ENCODE measurements at regions not wholly inside any gene's neighbourhood (a gene's known extent, or its start where the extent isn't known, plus 50 kb on each side); places are given as distances from the start of the nearest gene placed in this dataset.

- no peak overlapping the region for H3K4me3 ChIP-seq (ENCODE audit: insufficient read depth in 1 of 2, low read depth in 1 of 2, low read length in 2 of 2)
- H3K36me3 ChIP-seq (ENCODE audit: control insufficient read depth in 1 of 2, insufficient read depth in 2 of 2, low read depth in 1 of 2, low read length in 2 of 2): no peaks in the 10 kb centered on the region
- no peak overlapping the region for H4K8ac ChIP-seq (ENCODE audit: low read length)
- H2BK120ac ChIP-seq (ENCODE audit: low read depth, low read length): no peak overlapping the region
- H2BK5ac ChIP-seq (ENCODE audit: low read depth, low read length, poor library complexity, severe bottlenecking): no peak overlapping the region
- no peaks in the 10 kb centered on the region for H3K9me3 ChIP-seq (ENCODE audit: control insufficient read depth, low read length)
- no peak overlapping the region for H4K91ac ChIP-seq (ENCODE audit: low read length)
- no peak overlapping the region for H2BK12ac ChIP-seq (ENCODE audit: low read length in 2 of 2)
- H3K9ac ChIP-seq (ENCODE audit: low read length): no peak overlapping the region
- H3K27me3 ChIP-seq (ENCODE audit: control insufficient read depth in 1 of 2, insufficient read depth in 1 of 2, low read length in 2 of 2): no peaks in the 10 kb centered on the region
- no peaks in the 10 kb centered on the region for H3K79me1 ChIP-seq (replicated peaks; ENCODE audit: low read length, poor library complexity, severe bottlenecking)
- H3K4me2 ChIP-seq (ENCODE audit: low read length, poor library complexity, severe bottlenecking): no peak overlapping the region
- no peak overlapping the region for H3K18ac ChIP-seq (ENCODE audit: low read depth in 1 of 2, low read length in 2 of 2)
- no peak overlapping the region for H3K23ac ChIP-seq (ENCODE audit: low read length in 2 of 2)
- H3K14ac ChIP-seq (ENCODE audit: low read length in 2 of 2): no peak overlapping the region
- peaks cover 3% of the 10 kb centered on the region for H3K4me1 ChIP-seq (ENCODE audit: control insufficient read depth, insufficient read depth, low read depth, low read length)
- DNase-seq: no peak
- H2AK5ac ChIP-seq (ENCODE audit: low read length, severe bottlenecking): no peak overlapping the region
- H3K4ac ChIP-seq (ENCODE audit: low read depth in 1 of 2, low read length in 2 of 2): no peak overlapping the region
- no peak overlapping the region for H3K27ac ChIP-seq (ENCODE audit: low read length, poor library complexity, severe bottlenecking)
- no peak overlapping the region for H2AFZ ChIP-seq (ENCODE audit: low read depth, low read length)
- H2BK15ac ChIP-seq (ENCODE audit: low read depth, poor library complexity, severe bottlenecking): no peak overlapping the region
Observed at GRCh38 chr3:117195034-117195433, 485.5 kb downstream of the TUSC7 start.

- Histone ChIP-seq H3K9ac (ENCODE audit: low read length) (no peak overlapping the region), H3K4me1 (ENCODE audit: control insufficient read depth, insufficient read depth, low read depth, low read length) (no peaks in the 10 kb centered on the region), H3K18ac (ENCODE audit: low read depth in 1 of 2, low read length in 2 of 2) (no peak overlapping the region), H2AK5ac (ENCODE audit: low read length, severe bottlenecking) (no peak overlapping the region), H2BK15ac (ENCODE audit: low read depth, poor library complexity, severe bottlenecking) (no peak overlapping the region), H3K4me2 (ENCODE audit: low read length, poor library complexity, severe bottlenecking) (no peak overlapping the region), H3K9me3 (ENCODE audit: control insufficient read depth, low read length) (no peaks in the 10 kb centered on the region), H3K4ac (ENCODE audit: low read depth in 1 of 2, low read length in 2 of 2) (no peak overlapping the region), H3K27me3 (ENCODE audit: control insufficient read depth in 1 of 2, insufficient read depth in 1 of 2, low read length in 2 of 2) (no peaks in the 10 kb centered on the region), H3K14ac (ENCODE audit: low read length in 2 of 2) (no peak overlapping the region), H3K4me3 (ENCODE audit: insufficient read depth in 1 of 2, low read depth in 1 of 2, low read length in 2 of 2) (no peak overlapping the region), H3K79me1 (replicated peaks; ENCODE audit: low read length, poor library complexity, severe bottlenecking) (no peaks in the 10 kb centered on the region), H3K36me3 (ENCODE audit: control insufficient read depth in 1 of 2, insufficient read depth in 2 of 2, low read depth in 1 of 2, low read length in 2 of 2) (no peaks in the 10 kb centered on the region), H2AFZ (ENCODE audit: low read depth, low read length) (no peak overlapping the region), H4K91ac (ENCODE audit: low read length) (no peak overlapping the region), H2BK12ac (ENCODE audit: low read length in 2 of 2) (no peak overlapping the region), H3K27ac (ENCODE audit: low read length, poor library complexity, severe bottlenecking) (no peak overlapping the region), H4K8ac (ENCODE audit: low read length) (no peak overlapping the region), H2BK120ac (ENCODE audit: low read depth, low read length) (no peak overlapping the region), H2BK5ac (ENCODE audit: low read depth, low read length, poor library complexity, severe bottlenecking) (no peak overlapping the region), H3K23ac (ENCODE audit: low read length in 2 of 2) (no peak overlapping the region)
- WGBS: no CpG with 5 or more reads among the region's 2 CpGs
- no peak for DNase-seq
Observed at GRCh38 chr3:117200962-117201361, 491.4 kb downstream of the TUSC7 start.

- no peak for DNase-seq
- Histone ChIP-seq H2BK120ac (ENCODE audit: low read depth, low read length) (no peak overlapping the region), H2BK12ac (ENCODE audit: low read length in 2 of 2) (no peak overlapping the region)
Observed at GRCh38 chr3:117201901-117202774, 492.6 kb downstream of the TUSC7 start.

GRCh38 chr3:117217355-117217754 is 507.8 kb downstream of the TUSC7 start:
- no peaks in the 10 kb centered on the region for H3K79me1 ChIP-seq (replicated peaks; ENCODE audit: low read length, poor library complexity, severe bottlenecking)
- peaks cover 0 to 3% of the 10 kb centered on the region in 2 experiments for H3K27me3 ChIP-seq (ENCODE audit: control insufficient read depth in 1 of 2, insufficient read depth in 1 of 2, low read length in 2 of 2)
- no peak overlapping the region for H2AFZ ChIP-seq (ENCODE audit: low read depth, low read length)
- no peak overlapping the region for H3K9ac ChIP-seq (ENCODE audit: low read length)
- H3K4me2 ChIP-seq (ENCODE audit: low read length, poor library complexity, severe bottlenecking): no peak overlapping the region
- peak overlapping the region; percentile 20 for H3K27ac ChIP-seq (ENCODE audit: low read length, poor library complexity, severe bottlenecking)
- no peak overlapping the region for H4K8ac ChIP-seq (ENCODE audit: low read length)
- no peak overlapping the region for H3K4me3 ChIP-seq (ENCODE audit: insufficient read depth in 1 of 2, low read depth in 1 of 2, low read length in 2 of 2)
- no peak overlapping the region for H3K18ac ChIP-seq (ENCODE audit: low read depth in 1 of 2, low read length in 2 of 2)
- no peak overlapping the region for H4K91ac ChIP-seq (ENCODE audit: low read length)
- H3K4me1 ChIP-seq (ENCODE audit: control insufficient read depth, insufficient read depth, low read depth, low read length): peaks cover 5% of the 10 kb centered on the region
- no peak overlapping the region for H2BK12ac ChIP-seq (ENCODE audit: low read length in 2 of 2)
- no peak overlapping the region for H2BK120ac ChIP-seq (ENCODE audit: low read depth, low read length)
- H3K14ac ChIP-seq (ENCODE audit: low read length in 2 of 2): no peak overlapping the region
- no peak for DNase-seq
- 100% methylated on average over 1 of the region's 3 CpGs for WGBS
- no peak overlapping the region for H2AK5ac ChIP-seq (ENCODE audit: low read length, severe bottlenecking)
- H3K4ac ChIP-seq (ENCODE audit: low read depth in 1 of 2, low read length in 2 of 2): no peak overlapping the region
- no peak overlapping the region for H2BK15ac ChIP-seq (ENCODE audit: low read depth, poor library complexity, severe bottlenecking)
- no peak overlapping the region for H3K23ac ChIP-seq (ENCODE audit: low read length in 2 of 2)
- H3K36me3 ChIP-seq (ENCODE audit: control insufficient read depth in 1 of 2, insufficient read depth in 2 of 2, low read depth in 1 of 2, low read length in 2 of 2): no peaks in the 10 kb centered on the region
- peaks cover 5% of the 10 kb centered on the region for H3K9me3 ChIP-seq (ENCODE audit: control insufficient read depth, low read length)
- H2BK5ac ChIP-seq (ENCODE audit: low read depth, low read length, poor library complexity, severe bottlenecking): no peak overlapping the region

More at GRCh38 chr3:117201901-117202774, 492.6 kb downstream of the TUSC7 start:
- H3K36me3 ChIP-seq (ENCODE audit: control insufficient read depth in 1 of 2, insufficient read depth in 2 of 2, low read depth in 1 of 2, low read length in 2 of 2): no peaks in the 10 kb centered on the region
- H2BK5ac ChIP-seq (ENCODE audit: low read depth, low read length, poor library complexity, severe bottlenecking): no peak overlapping the region
- no peak overlapping the region for H3K27ac ChIP-seq (ENCODE audit: low read length, poor library complexity, severe bottlenecking)
- H3K79me1 ChIP-seq (replicated peaks; ENCODE audit: low read length, poor library complexity, severe bottlenecking): no peaks in the 10 kb centered on the region
- no peaks in the 10 kb centered on the region for H3K27me3 ChIP-seq (ENCODE audit: control insufficient read depth in 1 of 2, insufficient read depth in 1 of 2, low read length in 2 of 2)
- no peak overlapping the region for H3K23ac ChIP-seq (ENCODE audit: low read length in 2 of 2)
- no peak overlapping the region for H4K8ac ChIP-seq (ENCODE audit: low read length)
- H3K4me3 ChIP-seq (ENCODE audit: insufficient read depth in 1 of 2, low read depth in 1 of 2, low read length in 2 of 2): no peak overlapping the region
- H2AFZ ChIP-seq (ENCODE audit: low read depth, low read length): no peak overlapping the region
- H2AK5ac ChIP-seq (ENCODE audit: low read length, severe bottlenecking): no peak overlapping the region
- no peak overlapping the region for H2BK15ac ChIP-seq (ENCODE audit: low read depth, poor library complexity, severe bottlenecking)
- no peak overlapping the region for H3K9ac ChIP-seq (ENCODE audit: low read length)
- H3K4me2 ChIP-seq (ENCODE audit: low read length, poor library complexity, severe bottlenecking): no peak overlapping the region
- no peak overlapping the region for H4K91ac ChIP-seq (ENCODE audit: low read length)
- no peak overlapping the region for H3K18ac ChIP-seq (ENCODE audit: low read depth in 1 of 2, low read length in 2 of 2)
- WGBS: 91% methylated on average over 3 of the region's 5 CpGs
- no peak overlapping the region for H3K14ac ChIP-seq (ENCODE audit: low read length in 2 of 2)
- no peaks in the 10 kb centered on the region for H3K4me1 ChIP-seq (ENCODE audit: control insufficient read depth, insufficient read depth, low read depth, low read length)
- H3K9me3 ChIP-seq (ENCODE audit: control insufficient read depth, low read length): no peaks in the 10 kb centered on the region
- H3K4ac ChIP-seq (ENCODE audit: low read depth in 1 of 2, low read length in 2 of 2): no peak overlapping the region

All from mesenchymal stem cell (in vitro differentiated cells and primary cell).